ENCODE measurements at regions not wholly inside any gene's neighbourhood (a gene's known extent, or its start where the extent isn't known, plus 50 kb on each side); places are given as distances from the start of the nearest gene placed in this dataset.

DNA sequence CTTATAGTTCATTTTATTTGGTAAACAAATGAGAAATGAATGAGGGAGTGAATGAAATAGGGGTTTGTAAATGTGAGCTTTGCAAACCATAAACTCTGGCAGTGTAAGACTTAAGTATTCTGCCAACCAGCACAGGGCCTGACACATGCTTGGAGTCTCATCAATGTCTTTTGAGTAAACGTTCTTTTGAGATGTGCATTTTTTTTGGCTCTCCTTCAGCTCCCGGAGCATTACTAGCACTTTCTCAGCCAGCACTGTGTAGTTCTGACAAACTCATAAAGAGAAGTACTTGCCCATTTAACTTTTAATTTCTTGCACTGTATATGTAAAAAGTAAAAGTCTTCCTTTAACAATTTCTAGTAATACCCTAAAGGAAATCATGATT lies 245.3 kb downstream of the HS3ST1 start:
- DNase-seq: no peak

DNA sequence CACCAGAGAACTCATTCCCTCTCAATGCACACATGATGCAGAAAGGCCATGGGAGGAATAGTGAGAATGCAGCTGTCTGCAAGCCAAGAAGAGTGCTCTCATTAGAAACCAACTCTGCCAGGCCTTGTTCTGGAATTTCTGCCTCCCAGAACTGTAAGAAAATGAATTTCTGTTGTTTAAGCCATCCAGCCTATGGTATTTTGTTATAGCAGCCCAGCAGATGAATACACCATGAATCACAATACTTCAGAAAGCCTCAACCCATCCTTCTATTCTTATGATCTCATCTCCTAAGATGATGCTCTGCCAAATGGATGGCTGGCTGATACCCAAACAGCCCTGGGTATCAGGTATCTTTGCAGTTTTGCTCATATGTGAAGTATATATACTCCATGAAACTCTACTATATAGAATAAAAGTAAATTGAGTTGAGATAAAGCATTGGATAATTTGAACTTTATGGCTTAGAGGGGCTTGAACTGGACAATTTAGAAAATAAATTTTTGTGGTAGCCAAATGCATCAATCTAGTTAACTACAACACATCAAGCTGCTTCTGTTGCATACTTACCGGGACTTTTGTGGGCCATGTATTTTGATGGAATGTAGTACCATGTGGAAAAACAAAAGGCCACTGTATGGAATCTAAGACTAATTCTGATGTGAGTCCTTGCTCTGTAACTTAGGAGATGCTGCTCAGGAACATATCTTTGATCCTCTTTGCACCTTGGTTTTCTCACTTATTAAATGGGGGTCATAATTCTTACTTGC lies 245.9 kb downstream of the HS3ST1 start:
- no peak for DNase-seq

DNA sequence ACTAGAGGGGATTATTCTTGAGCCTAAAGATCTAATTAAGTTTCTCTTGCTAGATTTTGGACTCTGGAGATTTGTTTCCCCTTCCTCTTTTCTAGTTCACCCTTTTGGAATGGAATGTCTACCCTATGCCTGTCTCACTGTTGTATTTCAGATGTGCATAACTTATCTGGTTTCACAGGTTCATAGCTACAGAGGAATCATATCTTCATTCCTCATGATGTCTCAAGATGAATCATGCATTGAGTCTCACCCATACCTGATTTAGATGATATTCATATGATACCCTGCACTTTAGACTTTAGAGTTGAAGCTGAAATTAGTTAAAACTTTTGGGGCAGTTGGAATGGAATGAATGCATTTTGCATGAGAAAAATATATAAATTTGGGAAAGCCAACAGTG lies 246.7 kb downstream of the HS3ST1 start:
- DNase-seq: no peak

DNA sequence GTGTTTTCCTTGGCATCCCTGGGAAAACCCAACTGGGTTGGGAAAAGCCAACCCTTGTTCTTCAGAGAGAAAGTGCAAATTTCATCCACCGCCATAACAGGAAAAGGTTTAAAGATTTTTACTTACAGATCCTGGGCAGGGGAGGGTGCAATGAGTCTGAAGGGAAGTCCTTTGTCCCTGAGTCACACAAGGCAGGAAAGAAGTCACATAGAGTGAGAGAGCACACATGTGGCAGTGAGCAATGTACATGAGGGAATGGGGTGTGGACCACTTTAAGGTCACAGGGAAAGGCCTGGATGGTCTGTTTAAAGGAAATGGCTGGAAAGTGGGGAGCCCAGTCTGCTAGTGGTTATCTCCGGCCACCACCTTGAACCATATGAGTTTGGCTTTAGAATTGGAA lies 248.9 kb downstream of the HS3ST1 start:
- no peak for DNase-seq

- no peak for DNase-seq
These were observed 250.3 kb downstream of the HS3ST1 start for GRCh38 chr4:11178433-11178832.

GRCh38 chr4:11175374-11175773 lies 253.3 kb downstream of the HS3ST1 start:
- no peak for DNase-seq

DNA sequence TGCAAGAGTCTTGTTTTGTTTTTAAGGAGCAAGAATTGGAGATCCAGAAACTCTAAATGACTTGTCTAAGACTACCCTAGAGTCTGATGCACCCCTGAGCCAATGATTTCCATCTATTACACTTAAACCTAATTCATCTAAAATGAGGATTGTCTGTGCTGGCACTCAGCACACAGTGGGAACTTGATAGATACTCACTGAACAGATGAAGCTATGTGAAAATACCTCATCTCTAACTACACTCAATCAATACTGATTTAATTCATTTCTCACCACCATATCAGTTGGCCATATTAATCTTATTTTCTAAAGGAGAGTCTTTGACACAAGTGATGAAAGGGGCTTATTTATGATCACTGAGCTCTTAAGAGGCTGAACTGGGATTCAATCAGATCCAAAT lies 262.1 kb downstream of the HS3ST1 start:
- DNase-seq: no peak

DNA sequence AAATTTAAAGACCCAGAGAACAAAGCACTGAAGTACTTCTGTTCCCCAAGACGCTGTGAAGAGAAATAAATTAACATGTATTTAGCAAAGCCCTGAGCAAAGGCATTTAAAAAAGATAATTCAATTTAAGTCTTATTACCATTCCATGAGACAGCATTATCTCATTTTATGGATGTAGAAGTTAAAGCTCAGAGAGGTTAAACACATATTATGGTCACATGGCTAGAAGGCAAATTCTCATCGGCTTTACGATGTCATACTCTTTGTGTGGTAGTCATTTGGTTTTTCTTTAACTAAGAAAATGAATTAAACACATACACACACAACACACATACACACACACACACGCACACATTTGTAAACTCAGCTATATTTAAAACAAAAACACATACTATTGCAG lies 262.7 kb downstream of the HS3ST1 start:
- DNase-seq: no peak

- DNase-seq: no peak
These were observed 263.6 kb downstream of the HS3ST1 start for GRCh38 chr4:11165052-11165451.

DNA sequence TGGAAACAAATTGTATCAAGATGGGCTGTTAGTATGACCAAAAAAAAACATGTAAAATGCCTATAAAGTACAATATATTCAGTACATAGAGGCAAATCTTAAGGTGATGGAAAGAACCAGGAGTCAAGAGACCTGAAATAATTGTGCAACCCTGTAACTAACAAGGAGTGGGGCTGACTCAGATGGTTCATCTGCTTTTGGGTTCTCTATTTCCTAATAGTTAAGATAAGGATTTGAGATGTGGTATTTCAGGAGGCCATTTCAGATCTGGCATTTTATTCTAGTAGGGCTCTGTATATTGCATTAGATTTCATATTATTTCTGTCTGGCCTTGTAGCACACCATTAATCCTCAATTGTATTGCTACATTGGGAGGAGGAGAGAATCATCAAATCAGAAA lies 268.4 kb downstream of the HS3ST1 start:
- DNase-seq: no peak

DNA sequence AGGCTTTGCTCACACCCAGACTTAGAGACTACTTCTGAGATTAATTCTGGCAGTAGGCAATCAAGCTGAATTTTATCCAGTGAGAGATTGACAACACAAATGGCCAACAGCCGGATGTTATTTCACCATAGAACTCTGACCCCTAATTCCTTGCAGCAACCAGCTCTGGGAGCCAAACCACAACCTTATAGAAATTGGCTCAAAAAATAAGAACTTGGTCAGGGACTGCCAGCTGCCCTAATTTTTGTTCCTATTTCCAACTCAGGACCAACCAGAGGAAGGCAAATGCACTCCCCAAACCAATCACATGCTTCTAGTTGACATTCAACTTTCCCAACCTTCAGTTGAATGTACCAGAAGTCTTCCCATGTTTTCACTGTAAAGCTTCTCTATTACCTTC lies 269.7 kb downstream of the HS3ST1 start:
- DNase-seq: no peak

GRCh38 chr4:11155208-11155867 lies 273.4 kb downstream of the HS3ST1 start:
- DNase-seq: no peak

GRCh38 chr4:11153171-11153750 lies 275.4 kb downstream of the HS3ST1 start:
- no peak for DNase-seq

- no peak for DNase-seq
These were observed 276.0 kb downstream of the HS3ST1 start for GRCh38 chr4:11152684-11153083.

DNA sequence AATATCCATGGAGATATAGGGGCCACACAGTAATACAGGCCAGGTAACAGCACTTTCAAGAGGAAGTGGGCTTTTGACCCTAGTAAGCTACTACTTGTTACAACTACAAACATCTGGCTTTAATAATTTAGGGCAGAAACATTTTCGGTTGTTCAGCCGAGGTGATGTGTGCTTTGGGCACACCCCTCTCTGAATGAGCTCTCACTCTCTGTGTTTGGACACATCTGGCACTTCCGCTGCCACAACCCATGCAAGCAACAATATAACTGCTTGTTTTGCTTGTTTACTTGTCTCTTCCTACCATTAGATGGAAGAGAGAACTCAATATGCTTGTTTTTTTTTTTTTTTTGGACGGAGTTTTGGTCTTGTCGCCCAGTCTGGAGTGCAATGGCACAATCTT lies 277.2 kb downstream of the HS3ST1 start:
- no peak for DNase-seq

DNA sequence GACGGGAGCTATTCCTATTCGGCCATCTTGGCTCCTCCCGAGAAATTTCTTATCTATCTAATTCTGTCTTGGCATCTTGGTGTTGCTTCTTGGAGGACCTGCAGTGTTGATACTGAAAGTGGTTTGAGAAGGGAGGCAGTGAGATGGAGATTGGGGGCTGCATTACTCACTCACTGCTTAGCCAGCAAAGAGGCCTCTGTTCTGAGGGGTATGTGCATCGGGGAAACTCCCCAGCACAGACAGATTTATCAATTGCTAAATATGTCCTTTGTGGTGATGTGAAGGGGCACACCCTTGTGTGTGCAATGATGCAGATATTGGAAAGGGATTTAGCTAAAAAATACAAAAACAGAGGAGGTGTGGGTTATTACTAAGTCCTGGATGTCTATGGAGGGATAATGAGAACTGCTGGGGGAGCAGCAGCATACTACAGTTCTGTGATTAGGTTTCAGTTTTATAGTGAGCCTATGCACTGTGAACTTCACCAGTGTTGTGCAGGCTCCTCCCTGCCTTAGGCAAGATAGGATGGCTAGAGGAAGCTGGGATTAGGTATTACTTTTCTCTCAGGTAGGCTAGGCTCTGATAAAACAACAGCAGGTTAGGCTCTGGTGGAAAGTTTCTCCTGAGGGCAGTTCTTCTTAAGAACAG lies 279.0 kb downstream of the HS3ST1 start:
- no peak for DNase-seq

DNA sequence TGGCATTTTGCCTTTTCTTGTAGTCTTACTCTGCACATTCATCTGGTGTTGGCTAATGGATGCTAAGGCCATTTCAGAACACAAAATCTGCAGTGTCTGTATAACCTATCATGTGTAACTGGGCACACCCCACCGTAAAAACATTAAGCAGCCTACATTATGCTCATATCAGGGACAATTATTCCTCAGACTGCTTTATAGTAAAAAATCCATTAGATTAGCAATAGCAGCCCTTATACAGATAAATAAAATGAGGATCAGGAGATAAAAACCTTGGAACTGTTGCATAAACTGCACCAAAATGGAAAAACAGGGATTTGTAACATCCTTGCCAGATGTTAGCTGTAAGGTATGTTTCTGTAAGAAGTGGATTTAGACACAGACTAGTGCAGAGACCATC lies 288.8 kb downstream of the HS3ST1 start:
- no peak for DNase-seq

DNA sequence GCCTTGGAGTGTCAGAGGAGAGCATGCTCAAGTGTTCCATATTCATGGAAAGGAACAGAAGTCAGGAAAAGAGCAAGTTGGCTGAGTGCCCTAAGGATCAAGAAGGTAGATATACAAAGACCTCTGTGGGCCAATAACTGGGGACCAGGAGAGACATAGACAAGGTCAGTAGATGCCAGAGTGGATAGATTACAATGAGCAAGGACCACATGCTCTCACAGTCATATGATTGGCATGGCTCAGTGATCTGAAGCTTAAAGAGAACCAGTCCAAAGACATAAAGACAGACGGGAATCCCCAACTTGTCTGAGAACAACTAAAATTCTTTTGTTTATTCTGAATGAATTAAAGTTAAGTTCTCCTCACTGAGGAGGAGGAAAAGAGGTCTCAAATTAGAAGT lies 289.7 kb downstream of the HS3ST1 start:
- no peak for DNase-seq

- no peak for DNase-seq
These were observed 294.0 kb downstream of the HS3ST1 start for GRCh38 chr4:11134705-11135104.

GRCh38 chr4:11133868-11134267 lies 294.8 kb downstream of the HS3ST1 start:
- no peak for DNase-seq

DNA sequence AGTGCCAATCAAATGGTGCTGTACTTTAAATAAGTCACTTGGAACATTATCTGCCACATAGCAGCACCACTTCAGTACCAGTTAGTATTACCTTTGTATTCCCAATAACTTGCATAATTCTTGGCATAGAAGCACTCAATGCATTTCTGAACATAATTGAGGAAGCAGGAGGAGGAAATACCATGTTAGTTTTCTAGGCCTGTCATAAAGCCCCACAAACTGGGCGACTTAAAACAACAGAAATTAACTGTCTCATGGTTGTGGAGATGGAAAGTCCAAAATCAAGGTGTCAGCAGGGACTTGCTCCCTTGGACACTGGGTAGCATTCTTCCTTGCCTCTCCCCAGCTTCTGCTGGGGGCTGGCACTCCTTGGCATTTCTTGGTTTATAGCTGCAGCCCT lies 296.2 kb downstream of the HS3ST1 start:
- DNase-seq: no peak

GRCh38 chr4:11131491-11131890 lies 297.2 kb downstream of the HS3ST1 start:
- DNase-seq: no peak

All from anterior cingulate cortex (tissue), 58 donors.